B cell (primary cell): ENCODE measurements at regions not wholly inside any gene's neighbourhood (a gene's known extent, or its start where the extent isn't known, plus 50 kb on each side); places are given as distances from the start of the nearest gene placed in this dataset.

Experiments
- ATAC-seq: fragments of 200-7000 bp; cut with Tn5 transposase; one replicate; pipeline ENCODE4 v1.10.0; 2021; ENCODE audit warnings: low read depth, mild to moderate bottlenecking, moderate number of reproducible peaks, moderate library complexity
- CTCF ChIA-PET: fragments of 350-600 bp; sonication (Branson Sonifier 250); formaldehyde crosslinking; loops from one replicate; lab custom pipeline; 2021; ENCODE audit warnings: antibody characterized with exemption, inconsistent platforms; lab: Charles Lee
- POLR2A ChIA-PET: fragments of 350-600 bp; sonication (Branson Sonifier 250); formaldehyde crosslinking; loops from one replicate; lab custom pipeline; 2021; ENCODE audit warnings: antibody characterized with exemption; lab: Charles Lee
- DNase-seq: peaks from one replicate; pipeline ENCODE4 v3.0.0; 2013
- H2AFZ ChIP-seq: 2 replicates; pipeline ENCODE4 v1.6.1; 2012; ENCODE audit warnings: mild to moderate bottlenecking, low read depth, low read length; ENCODE audit not compliant: insufficient read depth, poor library complexity, severe bottlenecking
- H3K27ac ChIP-seq, 2 donors: 1 replicate in 1 of 2; 2 replicates in 1 of 2; pipeline ENCODE4 v1.5.1; 2012 to 2013; ENCODE audit warnings: low read length in 2 of 2, mild to moderate bottlenecking in 2 of 2, moderate library complexity in 1 of 2
- H3K27me3 ChIP-seq, 4 experiments: fragments of 200-600 bp in 1 of 4; sonication (generic) in 1 of 4; replicated peaks in 1 of 4; 1 replicate in 2 of 4; 2 replicates in 2 of 4; pipeline versions ENCODE4 v1.6.1 to v1.7.0; 2013 to 2016; ENCODE audit warnings: low read length in 3 of 4, mild to moderate bottlenecking in 2 of 4, mixed read lengths in 1 of 4, moderate library complexity in 1 of 4; ENCODE audit not compliant: insufficient read depth in 4 of 4, control insufficient read depth in 3 of 4; ENCODE audit errors: control extremely low read depth in 1 of 4
- H3K36me3 ChIP-seq, 2 experiments: replicated peaks in 1 of 2; 1 replicate in 1 of 2; 2 replicates in 1 of 2; pipeline versions ENCODE4 v1.6.1 to v1.7.1; 2013; ENCODE audit warnings: low read length in 1 of 2; ENCODE audit not compliant: insufficient read depth in 2 of 2, control insufficient read depth in 1 of 2; ENCODE audit errors: control extremely low read depth in 1 of 2, extremely low read depth in 1 of 2
- H3K4me1 ChIP-seq, 2 donors: fragments of 200-600 bp in 1 of 2; sonication (generic) in 1 of 2; 1 replicate in 1 of 2; 2 replicates in 1 of 2; pipeline versions ENCODE4 v1.5.1 to v1.6.1; 2013 to 2017; ENCODE audit warnings: low read length in 2 of 2; ENCODE audit not compliant: control insufficient read depth in 2 of 2, insufficient read depth in 2 of 2
- H3K4me2 ChIP-seq: replicated peaks from 2 replicates; pipeline ENCODE3; 2012; ENCODE audit warnings: mild to moderate bottlenecking, low read depth, low read length; ENCODE audit not compliant: poor library complexity, severe bottlenecking
- H3K4me3 ChIP-seq, 5 experiments: fragments of 200-600 bp in 1 of 5; sonication (generic) in 1 of 5; 1 replicate in 3 of 5; 2 replicates in 2 of 5; pipeline versions ENCODE4 v1.5.1 to v1.7.0; 2011 to 2016; ENCODE audit warnings: low read length in 4 of 5, mild to moderate bottlenecking in 4 of 5, low read depth in 2 of 5, control low read depth in 1 of 5, moderate library complexity in 1 of 5; ENCODE audit not compliant: insufficient read depth in 1 of 5; ENCODE audit errors: control extremely low read depth in 1 of 5, extremely low read depth in 1 of 5
- H3K79me2 ChIP-seq: fragments of 200-600 bp; sonication (generic); one replicate; pipeline ENCODE4 v1.6.0; 2016; ENCODE audit warnings: low read length; ENCODE audit not compliant: control insufficient read depth, insufficient read depth
- H3K9ac ChIP-seq: fragments of 200-600 bp; sonication (generic); 2 replicates; pipeline ENCODE4 v1.6.1; 2017; ENCODE audit warnings: mild to moderate bottlenecking, low read length, moderate library complexity
- H3K9me3 ChIP-seq, 3 donors: one replicate each; pipeline versions ENCODE4 v1.6.1 to v1.7.1; 2013; ENCODE audit warnings: low read length in 2 of 3; ENCODE audit not compliant: control insufficient read depth in 2 of 3, insufficient read depth in 1 of 3; ENCODE audit errors: control extremely low read depth in 1 of 3
- H4K20me1 ChIP-seq: 2 replicates; pipeline ENCODE4 v1.6.0; 2012; ENCODE audit warnings: mild to moderate bottlenecking, low read length; ENCODE audit not compliant: insufficient read depth, control insufficient read depth, poor library complexity, severe bottlenecking
- H3K27ac Mint-ChIP-seq: one replicate; pipeline ENCODE4 v1.8.0; 2021; ENCODE audit warnings: mixed read lengths
- H3K27me3 Mint-ChIP-seq: one replicate; pipeline ENCODE4 v1.8.0; 2021; ENCODE audit warnings: mixed read lengths
- H3K4me1 Mint-ChIP-seq: one replicate; pipeline ENCODE4 v1.8.0; 2021; ENCODE audit warnings: mixed read lengths
- H3K4me3 Mint-ChIP-seq: one replicate; pipeline ENCODE4 v1.8.0; 2021; ENCODE audit warnings: mixed read lengths
- H3K9me3 Mint-ChIP-seq: one replicate; pipeline ENCODE4 v1.8.0; 2022; ENCODE audit warnings: mixed read lengths; ENCODE audit not compliant: insufficient read depth
- EZH2 ChIP-seq: IDR thresholded peaks from 2 replicates; pipeline ENCODE4 v1.6.1; 2012; ENCODE audit warnings: borderline replicate concordance, low read depth, mild to moderate bottlenecking, moderate library complexity, low read length; ENCODE audit not compliant: insufficient read depth, poor library complexity, severe bottlenecking
- WGBS: methylation state at CpG from one replicate; pipeline ENCODE4 v1.1.5; 2013; ENCODE audit warnings: missing lambda C conversion rate; ENCODE audit not compliant: insufficient coverage; 5-methylcytosine and 5-hydroxymethylcytosine counted together
- intact Hi-C: fragments of 100-400 bp; cut with micrococcal nuclease; formaldehyde crosslinking; loops from one replicate; pipeline ENCODE4 v1.10.0; 2022
- TF ChIP-seq, protein P1 (sequence below): fragments of 200-600 bp; IDR thresholded peaks from one replicate; pipeline ENCODE4 v1.8.0; 2022; ENCODE audit warnings: antibody characterized with exemption, mild to moderate bottlenecking

DNA sequence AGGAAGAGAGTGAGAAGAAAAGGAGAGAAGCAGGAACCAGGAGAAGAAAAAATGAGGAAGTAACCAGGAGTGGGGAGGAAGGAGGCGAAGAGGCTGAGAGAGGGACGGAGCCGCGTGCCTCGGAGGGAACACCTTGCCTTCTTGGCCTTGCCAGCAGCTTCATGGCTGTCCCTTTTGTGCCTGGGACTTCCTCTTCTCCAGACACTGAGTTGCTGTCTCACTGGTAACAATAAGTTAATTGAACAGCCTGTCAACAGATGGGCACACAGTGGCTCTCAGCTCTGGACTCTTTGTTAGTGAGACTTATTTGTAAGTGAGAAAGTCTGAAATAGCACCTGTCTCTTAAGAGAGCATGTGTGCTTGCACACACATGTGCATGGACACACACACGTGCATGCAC, 83.2 kb downstream of the GATA3 start:
- no peak overlapping the region for H3K27ac ChIP-seq
- no peaks in the 10 kb centered on the region for H3K9me3 Mint-ChIP-seq
- no peak for ATAC-seq
- no peak for DNase-seq
- no peak overlapping the region for H3K4me2 ChIP-seq
- H3K27me3 ChIP-seq = no peaks in the 10 kb centered on the region
- intact Hi-C loops = no loop called here
- H3K4me3 Mint-ChIP-seq = no peak overlapping the region
- ChIA-PET POLR2A (no interaction called here), CTCF (no interaction called here)
- H2AFZ ChIP-seq = peak overlapping the region; percentile 28
- H3K36me3 ChIP-seq = no peaks in the 10 kb centered on the region
- no peak overlapping the region for H3K27ac Mint-ChIP-seq
- peaks cover 4% of the 10 kb centered on the region for H3K4me1 Mint-ChIP-seq
- no peak for TF ChIP-seq EZH2
- TF ChIP-seq, protein P1, sequence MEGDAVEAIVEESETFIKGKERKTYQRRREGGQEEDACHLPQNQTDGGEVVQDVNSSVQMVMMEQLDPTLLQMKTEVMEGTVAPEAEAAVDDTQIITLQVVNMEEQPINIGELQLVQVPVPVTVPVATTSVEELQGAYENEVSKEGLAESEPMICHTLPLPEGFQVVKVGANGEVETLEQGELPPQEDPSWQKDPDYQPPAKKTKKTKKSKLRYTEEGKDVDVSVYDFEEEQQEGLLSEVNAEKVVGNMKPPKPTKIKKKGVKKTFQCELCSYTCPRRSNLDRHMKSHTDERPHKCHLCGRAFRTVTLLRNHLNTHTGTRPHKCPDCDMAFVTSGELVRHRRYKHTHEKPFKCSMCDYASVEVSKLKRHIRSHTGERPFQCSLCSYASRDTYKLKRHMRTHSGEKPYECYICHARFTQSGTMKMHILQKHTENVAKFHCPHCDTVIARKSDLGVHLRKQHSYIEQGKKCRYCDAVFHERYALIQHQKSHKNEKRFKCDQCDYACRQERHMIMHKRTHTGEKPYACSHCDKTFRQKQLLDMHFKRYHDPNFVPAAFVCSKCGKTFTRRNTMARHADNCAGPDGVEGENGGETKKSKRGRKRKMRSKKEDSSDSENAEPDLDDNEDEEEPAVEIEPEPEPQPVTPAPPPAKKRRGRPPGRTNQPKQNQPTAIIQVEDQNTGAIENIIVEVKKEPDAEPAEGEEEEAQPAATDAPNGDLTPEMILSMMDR = no peak
- no peak overlapping the region for H3K9ac ChIP-seq
- H4K20me1 ChIP-seq = no peaks in the 10 kb centered on the region
- no peak overlapping the region for H3K4me3 ChIP-seq
- H3K9me3 ChIP-seq = no peaks in the 10 kb centered on the region
- H3K4me1 ChIP-seq = peaks cover 0 to 5% of the 10 kb centered on the region in 2 donors
- peaks cover 30% of the 10 kb centered on the region for H3K27me3 Mint-ChIP-seq
- 4% methylated on average over 5 of the region's 6 CpGs for WGBS
- H3K79me2 ChIP-seq = no peaks in the 10 kb centered on the region

DNA sequence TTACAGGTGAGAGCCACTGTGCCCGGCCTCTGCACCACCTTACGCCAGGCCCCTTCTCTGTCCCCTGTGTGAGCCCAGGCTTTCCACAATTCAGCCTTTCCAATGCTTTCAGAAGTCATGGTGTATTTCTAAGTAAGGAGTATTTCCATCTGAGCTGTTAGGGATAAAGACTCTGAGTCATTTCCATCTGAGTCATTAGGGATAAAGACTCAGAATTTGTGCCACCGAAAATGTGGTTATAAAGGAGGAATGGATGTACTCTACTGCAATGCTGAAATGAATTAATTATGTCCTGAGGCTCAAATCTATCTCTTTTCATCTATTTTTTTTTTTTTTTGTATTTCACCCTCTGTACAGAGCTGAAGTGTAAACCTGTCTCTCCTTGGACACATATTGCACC, 84.0 kb downstream of the GATA3 start:
- no peak overlapping the region for H3K4me2 ChIP-seq
- Mint-ChIP-seq H3K27ac (no peak overlapping the region), H3K27me3 (peaks cover 24% of the 10 kb centered on the region), H3K4me1 (peaks cover 1% of the 10 kb centered on the region), H3K9me3 (no peaks in the 10 kb centered on the region), H3K4me3 (no peak overlapping the region)
- ChIA-PET POLR2A (no interaction called here), CTCF (no interaction called here)
- no peak for DNase-seq
- intact Hi-C loops = no loop called here
- no peak overlapping the region for H3K4me3 ChIP-seq
- no peaks in the 10 kb centered on the region for H3K79me2 ChIP-seq
- WGBS = 100% methylated on average over 1 of the region's 3 CpGs
- H3K36me3 ChIP-seq = no peaks in the 10 kb centered on the region
- H3K4me1 ChIP-seq = no peaks in the 10 kb centered on the region
- H3K9ac ChIP-seq = no peak overlapping the region
- H3K27ac ChIP-seq = no peak overlapping the region
- no peak for ATAC-seq
- no peaks in the 10 kb centered on the region for H3K9me3 ChIP-seq
- H4K20me1 ChIP-seq = no peaks in the 10 kb centered on the region
- TF ChIP-seq, protein P1 = no peak
- TF ChIP-seq EZH2 = no peak
- no peak overlapping the region for H2AFZ ChIP-seq
- no peaks in the 10 kb centered on the region for H3K27me3 ChIP-seq
